OCI-LY7 (cell line): ENCODE measurements at regions not wholly inside any gene's neighbourhood (a gene's known extent, or its start where the extent isn't known, plus 50 kb on each side); places are given as distances from the start of the nearest gene placed in this dataset. TPM values are rescaled to one million over a fixed set of nuclear protein-coding genes. Genes with fewer than 3 reads are reported as not detected.

Source experiments
- BruUV-seq: library from RNA; stranded (reverse); fragments of 400-500 nt; replicated peaks from 2 replicates; lab custom pipeline; 2021; lab: Mats Ljungman, UMichigan
- CTCF ChIA-PET: fragments of 300-600 bp; sonication (Branson Sonifier 250); formaldehyde crosslinking; loops from one replicate; lab custom pipeline; 2022; ENCODE audit warnings: antibody characterized with exemption; ENCODE audit not compliant: unreplicated experiment; lab: Charles Lee
- POLR2A ChIA-PET: fragments of 300-600 bp; sonication (Branson Sonifier 250); formaldehyde crosslinking; loops from one replicate; lab custom pipeline; 2022; ENCODE audit warnings: antibody characterized with exemption; lab: Charles Lee
- DNase-seq: peaks from one replicate; pipeline ENCODE4 v3.0.0-alpha.2; 2015; ENCODE audit warnings: low spot score
- H2AFZ ChIP-seq: fragments of 200-600 bp; sonication (generic), shearing (Covaris generic); 2 replicates; pipeline ENCODE4 v1.6.1; 2014; ENCODE audit warnings: mild to moderate bottlenecking, antibody characterized with exemption, low read length, moderate library complexity
- H3K27ac ChIP-seq: fragments of 200-600 bp; sonication (generic); 2 replicates; pipeline ENCODE4 v1.5.1; 2014; ENCODE audit warnings: mixed run types, low read depth, mild to moderate bottlenecking, moderate library complexity, low read length, inconsistent platforms; ENCODE audit not compliant: poor library complexity, severe bottlenecking
- H3K36me3 ChIP-seq: fragments of 200-600 bp; sonication (generic); 2 replicates; pipeline ENCODE4 v1.6.1; 2014; ENCODE audit warnings: mild to moderate bottlenecking, antibody characterized with exemption, low read length, moderate library complexity, mixed read lengths; ENCODE audit not compliant: insufficient read depth
- H3K4me1 ChIP-seq: fragments of 200-600 bp; sonication (generic); 2 replicates; pipeline ENCODE4 v1.5.1; 2014; ENCODE audit warnings: mild to moderate bottlenecking, low read length; ENCODE audit not compliant: insufficient read depth, poor library complexity, severe bottlenecking
- H3K4me2 ChIP-seq: fragments of 200-600 bp; sonication (generic); 2 replicates; pipeline ENCODE4 v1.6.1; 2014; ENCODE audit warnings: mild to moderate bottlenecking, low read length
- H3K4me3 ChIP-seq: fragments of 200-600 bp; sonication (generic); 2 replicates; pipeline ENCODE4 v1.5.1; 2014; ENCODE audit warnings: mild to moderate bottlenecking, low read depth, low read length; ENCODE audit not compliant: poor library complexity, severe bottlenecking
- H3K79me2 ChIP-seq: fragments of 200-600 bp; sonication (generic); 2 replicates; pipeline ENCODE4 v1.6.1; 2016; ENCODE audit warnings: low read depth, mild to moderate bottlenecking, low read length, moderate library complexity, mixed read lengths; ENCODE audit not compliant: insufficient read depth
- H3K9me2 ChIP-seq: fragments of 200-600 bp; sonication (generic); 2 replicates; pipeline ENCODE4 v1.6.1; 2016; ENCODE audit warnings: mild to moderate bottlenecking, low read length, mixed read lengths; ENCODE audit not compliant: insufficient read depth
- H3K9me3 ChIP-seq: fragments of 200-600 bp; sonication (generic); 2 replicates; pipeline ENCODE4 v1.6.1; 2014; ENCODE audit warnings: mild to moderate bottlenecking, mixed run types, low read length, mixed read lengths
- H4K20me1 ChIP-seq: fragments of 200-600 bp; sonication (generic); 2 replicates; pipeline ENCODE4 v1.6.1; 2014; ENCODE audit warnings: mild to moderate bottlenecking, antibody characterized with exemption, low read length, moderate library complexity, mixed read lengths; ENCODE audit not compliant: insufficient read depth
- CTCF ChIP-seq: fragments of 200-600 bp; sonication (generic); conservative IDR thresholded peaks from 2 replicates; pipeline ENCODE4 v1.5.1; 2014; ENCODE audit warnings: mild to moderate bottlenecking, antibody characterized with exemption, low read length, moderate library complexity, mixed read lengths
- EZH2phosphoT487 ChIP-seq: fragments of 200-600 bp; sonication (generic); IDR thresholded peaks from 2 replicates; pipeline ENCODE4 v1.6.1; 2018; ENCODE audit warnings: low read depth, borderline replicate concordance, mild to moderate bottlenecking, mixed run types, antibody characterized with exemption, low read length, moderate library complexity, mixed read lengths
- intact Hi-C: fragments of 100-400 bp; cut with micrococcal nuclease; formaldehyde crosslinking; loops from one replicate; pipeline ENCODE4 v1.10.0; 2022; ENCODE audit not compliant: unreplicated experiment
- small RNA-seq: library from RNA; depleted of rRNA; stranded (forward); fragments of <200 nt; gene quantifications from one replicate; pipeline ENCODE3, GENCODE V24; 2014

- Histone ChIP-seq H3K4me2 (no peak overlapping the region), H3K4me3 (no peak overlapping the region), H3K4me1 (no peaks in the 10 kb centered on the region), H3K9me3 (no peaks in the 10 kb centered on the region), H3K9me2 (no peaks in the 10 kb centered on the region), H3K36me3 (no peaks in the 10 kb centered on the region), H3K79me2 (no peaks in the 10 kb centered on the region), H4K20me1 (no peaks in the 10 kb centered on the region), H3K27ac (no peak overlapping the region), H2AFZ (no peak overlapping the region)
- ChIA-PET CTCF (no interaction called here), POLR2A (no interaction called here)
- TF ChIP-seq EZH2phosphoT487, result no peak
- TF ChIP-seq CTCF, result no peak
- DNase-seq, result no peak
- intact Hi-C loops, result no loop called here
- no TSS peak for BruUV-seq
These were observed 58.1 kb upstream of the AGBL1 start for GRCh38 chr15:86021281-86022264.

- no peak overlapping the region for H2AFZ ChIP-seq
- H3K9me2 ChIP-seq, result no peaks in the 10 kb centered on the region
- H3K79me2 ChIP-seq, result no peaks in the 10 kb centered on the region
- BruUV-seq, result no TSS peak
- no peak for TF ChIP-seq EZH2phosphoT487
- no peak for TF ChIP-seq CTCF
- H3K4me3 ChIP-seq, result no peak overlapping the region
- no peak overlapping the region for H3K4me2 ChIP-seq
- H3K27ac ChIP-seq, result no peak overlapping the region
- intact Hi-C loops, result no loop called here
- no peak for DNase-seq
- ChIA-PET POLR2A (no interaction called here), CTCF (no interaction called here)
- H3K9me3 ChIP-seq, result no peaks in the 10 kb centered on the region
- H3K4me1 ChIP-seq, result no peaks in the 10 kb centered on the region
- no peaks in the 10 kb centered on the region for H3K36me3 ChIP-seq
- H4K20me1 ChIP-seq, result no peaks in the 10 kb centered on the region
These were observed 50.7 kb upstream of the AGBL1 start for GRCh38 chr15:86028961-86029360.

Small RNA genes lying in the stretch of these regions (small RNA-seq; reads per million reads assigned to genes)
- not detected for gene AC104229.1
